ENCODE measurements at regions not wholly inside any gene's neighbourhood (a gene's known extent, or its start where the extent isn't known, plus 50 kb on each side); places are given as distances from the start of the nearest gene placed in this dataset.

GRCh38 chr6:33861722-33862121 lies 57.9 kb upstream of the MLN start:
- TF ChIP-seq CTCF (IDR thresholded peaks at IDR 0.05; ENCODE audit: low read length) (no peak), EZH2 (IDR thresholded peaks at IDR 0.05; ENCODE audit: borderline replicate concordance, low read length) (no peak)

Measured in OCI-LY1 (cell line).